Adrenal gland (tissue), 5 donors: ENCODE measurements at regions not wholly inside any gene's neighbourhood (a gene's known extent, or its start where the extent isn't known, plus 50 kb on each side); places are given as distances from the start of the nearest gene placed in this dataset.

Experiments
- CTCF ChIP-seq, 6 experiments: fragments of 450-650 bp in 4 of 6; fragments of 200-600 bp in 2 of 6; sonication (generic) in 1 of 6; IDR thresholded peaks; 1 replicate in 5 of 6; 2 replicates in 1 of 6; pipeline versions ENCODE4 v1.5.1 to v1.8.0; 2016 to 2021; ENCODE audit warnings: antibody characterized with exemption in 6 of 6, mild to moderate bottlenecking in 2 of 6, moderate library complexity in 1 of 6
- POLR2A ChIP-seq, 2 donors: fragments of 450-650 bp; IDR thresholded peaks; one replicate each; pipeline ENCODE4 v1.6.1; 2017; ENCODE audit warnings: antibody characterized with exemption in 2 of 2, mild to moderate bottlenecking in 2 of 2, moderate library complexity in 1 of 2
- donor health status: DM: no; HTN: no; CAD: no.

- TF ChIP-seq CTCF (IDR thresholded peaks at IDR 0.05) (no peak), POLR2A (IDR thresholded peaks at IDR 0.05) (no peak)
These were observed 292.5 kb downstream of the ATP23 start for GRCh38 chr12:58233886-58234285.
